ENCODE measurements at regions not wholly inside any gene's neighbourhood (a gene's known extent, or its start where the extent isn't known, plus 50 kb on each side); places are given as distances from the start of the nearest gene placed in this dataset.

DNA sequence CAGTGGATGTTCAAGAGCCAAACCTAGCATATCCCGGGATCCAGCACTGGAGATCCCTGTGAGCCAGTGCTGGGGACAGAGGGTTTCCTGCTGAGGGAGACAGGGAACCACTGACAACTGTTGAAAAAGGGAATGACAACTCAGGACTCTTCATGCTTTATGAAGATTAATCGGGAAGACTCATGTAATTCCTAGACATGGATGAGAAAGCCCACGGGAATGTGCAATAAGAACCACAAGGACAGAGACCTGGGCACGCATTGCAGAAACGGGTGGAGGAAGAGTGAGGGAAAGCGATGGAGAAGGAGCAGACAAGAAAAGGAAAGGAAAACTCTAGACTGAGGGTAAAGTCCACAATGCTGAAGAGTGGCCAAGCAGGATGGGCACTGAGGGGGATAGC is 296.0 kb downstream of the PCNX1 start:
- DNase-seq, result no peak

DNA sequence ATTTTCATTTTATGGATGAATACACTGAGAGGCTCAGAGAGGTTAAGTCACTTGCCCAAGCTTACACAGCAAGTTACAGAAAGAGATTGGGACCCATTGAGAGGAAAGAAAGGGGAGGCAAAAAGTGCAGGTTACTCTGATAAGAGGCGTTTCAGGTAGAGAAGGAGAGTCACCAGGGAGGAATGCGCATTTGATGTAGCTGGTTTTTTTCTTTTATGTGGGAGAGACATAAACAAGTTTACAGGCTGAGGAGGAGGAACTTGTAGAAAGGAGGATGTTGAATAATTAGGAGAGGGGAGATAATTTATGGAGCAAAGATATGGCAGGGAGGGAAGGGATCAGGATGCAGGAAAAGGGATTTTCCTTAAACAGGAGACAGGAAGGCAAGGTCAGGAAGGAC is 297.0 kb downstream of the PCNX1 start:
- no peak for DNase-seq

DNA sequence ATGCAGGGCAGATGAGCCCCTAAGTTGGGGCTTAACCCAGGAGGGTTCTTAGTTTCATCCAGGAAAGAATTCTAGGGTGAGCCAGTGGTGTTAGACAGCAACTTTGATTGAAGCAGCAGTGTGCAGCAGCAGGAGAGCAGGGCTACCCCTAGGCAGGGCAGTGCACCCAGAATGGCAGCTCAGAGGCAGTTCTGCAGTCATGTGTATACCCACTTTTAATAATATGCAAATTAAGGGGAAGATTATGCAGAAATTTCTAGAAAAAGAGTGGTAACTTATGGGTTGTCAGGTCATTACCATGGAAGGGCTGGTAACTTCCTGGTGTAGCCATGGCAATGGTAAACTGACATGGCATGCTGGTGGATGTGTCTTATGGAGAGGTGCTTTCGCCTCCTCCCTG is 297.5 kb downstream of the PCNX1 start:
- DNase-seq, result no peak

DNA sequence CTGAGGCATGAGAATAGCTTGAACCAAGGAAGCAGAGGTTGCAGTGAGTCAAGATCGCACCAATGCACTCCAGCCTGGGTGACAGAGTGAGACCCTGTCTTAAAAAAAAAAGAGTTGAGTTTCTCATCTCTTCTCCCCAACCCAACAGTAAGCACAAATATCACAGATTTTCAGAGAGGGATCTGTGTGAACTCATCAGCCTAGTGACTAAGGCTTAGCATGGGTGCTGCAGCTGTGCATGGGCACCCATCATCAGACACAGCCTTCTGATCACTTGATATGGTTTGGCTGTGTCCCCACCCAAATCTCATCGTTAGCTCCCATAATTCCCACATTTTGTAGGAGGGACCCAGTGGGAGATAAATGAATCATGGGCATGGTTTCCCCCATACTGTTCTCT is 298.9 kb downstream of the PCNX1 start:
- DNase-seq, result no peak

DNA sequence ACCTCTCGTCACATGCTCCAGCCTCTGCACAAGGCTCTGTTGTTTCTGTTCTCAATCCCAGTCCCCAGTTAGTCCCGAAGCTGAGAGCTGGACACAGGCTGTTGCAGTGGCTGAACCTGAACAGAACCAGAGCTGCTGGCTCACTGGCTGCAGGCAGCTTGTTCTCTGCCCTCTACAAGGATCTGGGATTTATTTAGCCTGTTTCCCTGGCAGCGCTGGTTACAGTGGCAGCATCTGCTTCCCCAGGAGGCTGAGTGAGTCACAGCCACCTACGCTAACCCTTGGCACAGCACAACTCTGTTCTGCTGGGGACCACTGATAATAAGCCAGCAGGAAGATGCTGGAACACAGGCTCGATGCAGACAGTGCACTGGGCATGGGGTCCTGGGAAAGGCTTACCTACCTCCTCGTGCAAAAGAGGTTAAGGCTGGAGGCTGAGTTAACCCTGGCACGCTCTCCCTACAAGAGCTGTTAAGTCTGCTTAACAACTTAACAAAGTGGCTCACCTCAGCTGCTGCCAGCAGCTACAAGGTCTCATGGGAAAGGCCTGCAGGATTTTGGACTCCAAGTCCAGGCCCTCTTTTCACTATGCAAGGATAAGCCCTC is 299.6 kb downstream of the PCNX1 start:
- no peak for DNase-seq

DNA sequence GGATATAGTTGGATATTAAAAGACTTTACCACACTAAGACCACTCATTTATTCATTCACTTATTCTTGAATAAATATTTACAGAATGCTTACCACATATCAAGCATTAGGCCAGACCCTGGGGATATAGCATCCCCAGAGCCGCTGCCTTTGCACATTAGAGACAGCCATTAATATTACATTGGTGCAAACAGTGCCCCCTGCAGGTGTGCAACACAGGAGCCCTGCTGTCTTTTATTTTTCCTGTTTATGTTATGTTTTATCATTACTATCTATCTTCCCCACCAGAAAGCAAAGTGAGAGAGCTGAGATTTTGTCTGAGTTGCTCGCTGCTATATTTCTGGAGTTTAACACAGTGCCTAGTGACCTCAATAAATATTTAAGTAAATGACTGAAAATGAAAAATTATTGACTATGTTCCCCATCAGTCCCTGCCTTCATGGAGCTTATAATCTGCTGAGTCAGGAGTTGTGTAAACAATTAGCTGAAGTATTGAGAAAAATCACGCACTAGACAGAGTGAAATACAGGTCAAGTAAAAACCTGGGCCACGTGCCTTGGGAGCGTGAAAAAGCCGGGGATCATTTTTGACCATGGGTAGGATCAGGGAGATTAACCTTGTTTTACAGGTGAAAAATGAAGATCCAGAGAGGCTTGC is 301.6 kb downstream of the PCNX1 start:
- DNase-seq, result no peak

DNA sequence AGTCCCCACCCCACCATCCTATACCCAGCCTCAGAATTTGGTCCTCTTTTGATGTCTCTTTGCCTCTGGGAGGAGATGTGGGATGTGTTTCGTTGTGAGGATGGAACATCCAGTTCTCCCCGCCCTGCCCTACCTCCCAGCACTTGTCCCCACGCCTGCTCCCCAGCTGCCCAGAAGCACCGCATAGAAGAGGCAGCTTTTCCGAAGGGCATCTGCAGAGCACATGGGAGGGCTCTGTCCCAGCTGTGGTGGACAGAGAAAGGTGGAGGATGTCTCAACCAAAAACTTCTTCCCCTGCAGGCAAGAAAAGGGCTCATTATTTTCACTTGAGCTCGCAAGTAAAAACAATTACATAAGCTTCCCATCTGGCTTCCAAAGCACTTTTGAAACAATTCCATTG is 302.6 kb downstream of the PCNX1 start:
- DNase-seq, result no peak

DNA sequence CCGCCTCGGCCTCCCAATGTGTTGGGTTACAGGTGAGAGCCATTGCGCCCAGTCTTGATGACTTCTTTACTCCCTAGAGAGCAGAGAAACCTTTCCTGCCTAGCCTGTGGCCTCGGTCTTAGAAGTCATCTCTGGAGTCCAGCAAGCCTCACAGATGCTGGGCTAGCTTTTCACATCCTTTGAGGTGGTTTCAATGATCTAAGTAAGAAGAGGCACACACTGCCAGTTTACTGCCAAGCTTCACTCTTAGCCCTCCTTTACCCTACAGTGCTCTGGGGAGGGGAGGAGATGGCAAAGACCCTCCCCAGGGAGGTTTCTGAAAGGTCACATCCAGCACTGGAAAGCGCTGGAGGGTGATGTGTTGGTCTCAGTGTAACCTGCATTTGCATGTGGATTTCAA is 304.8 kb downstream of the PCNX1 start:
- no peak for DNase-seq

DNA sequence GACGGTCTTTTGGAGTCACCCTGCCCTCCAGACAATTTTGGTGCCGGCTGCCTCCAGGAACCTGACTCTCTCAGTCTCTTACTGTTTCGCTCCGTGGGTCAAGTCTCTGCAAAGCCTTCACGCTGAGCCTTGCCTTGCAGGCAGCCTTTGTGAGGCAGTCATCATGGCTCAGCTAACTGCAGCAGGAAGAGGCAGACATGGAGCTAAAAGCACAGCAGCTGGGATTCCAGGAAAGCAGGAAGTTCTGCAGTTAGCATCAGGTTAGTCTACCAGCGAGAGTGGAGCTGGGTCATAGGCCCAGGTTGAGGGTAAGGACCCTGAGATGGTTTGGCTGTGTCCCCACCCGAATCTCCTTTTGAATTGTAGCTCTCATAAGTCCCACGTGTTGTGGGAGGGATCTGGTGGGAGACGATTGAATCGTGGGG is 305.4 kb downstream of the PCNX1 start:
- DNase-seq, result no peak

DNA sequence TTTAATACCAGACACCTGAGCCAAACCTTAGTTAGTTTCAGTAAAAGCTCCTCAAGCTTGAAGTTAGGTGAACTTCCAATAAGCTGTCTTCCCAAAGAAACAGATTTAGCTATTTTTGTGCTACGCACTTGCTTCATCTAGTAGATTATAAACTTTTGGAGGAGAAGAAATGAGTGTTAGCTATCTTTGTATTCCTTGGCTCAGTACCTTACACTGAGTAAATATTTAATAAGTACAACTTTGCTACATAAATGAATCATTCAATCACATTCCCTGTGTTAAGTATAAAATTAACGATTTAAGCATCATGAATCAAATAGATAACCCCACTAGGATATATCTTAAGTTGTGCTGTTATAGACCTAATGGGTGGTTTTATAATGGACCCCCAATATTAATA is 307.0 kb downstream of the PCNX1 start:
- no peak for DNase-seq

DNA sequence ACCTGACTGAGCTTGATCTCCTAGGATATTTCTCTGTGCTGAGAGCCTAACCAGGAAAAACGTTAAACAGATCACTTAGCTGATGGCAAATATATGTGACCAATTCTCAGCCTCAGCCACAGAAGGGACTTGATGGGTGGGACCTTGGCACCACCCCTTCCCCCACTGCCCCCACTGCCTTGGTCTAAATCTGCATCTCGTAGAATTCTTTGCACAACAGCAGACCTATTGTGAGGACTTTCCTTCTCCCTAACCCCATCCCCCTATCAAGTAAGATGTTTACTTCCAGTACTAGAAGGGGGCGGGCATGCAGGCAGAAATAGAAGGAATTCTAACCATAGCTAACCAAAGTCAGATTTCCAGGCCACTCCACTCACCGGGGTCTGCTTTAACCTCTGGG is 313.2 kb downstream of the PCNX1 start:
- no peak for DNase-seq

DNA sequence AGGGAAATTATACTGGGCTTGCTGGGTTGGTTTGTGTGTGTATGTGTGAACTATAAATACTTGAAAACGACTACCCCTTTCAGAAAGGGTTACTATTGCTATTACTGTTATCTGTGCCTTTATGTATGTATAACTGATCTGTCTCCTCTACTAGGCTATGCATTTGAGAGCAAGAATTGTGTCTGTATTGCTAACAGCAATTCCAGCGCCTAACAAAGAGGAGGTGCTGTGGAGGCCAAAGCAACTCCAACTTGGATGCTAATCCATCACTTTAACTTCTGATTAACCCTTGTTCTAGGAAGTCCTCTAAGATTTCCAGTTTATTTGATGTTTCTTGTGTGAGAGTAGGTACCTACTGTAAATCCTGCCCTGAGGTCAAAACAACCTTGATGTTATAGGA is 313.9 kb downstream of the PCNX1 start:
- no peak for DNase-seq

DNA sequence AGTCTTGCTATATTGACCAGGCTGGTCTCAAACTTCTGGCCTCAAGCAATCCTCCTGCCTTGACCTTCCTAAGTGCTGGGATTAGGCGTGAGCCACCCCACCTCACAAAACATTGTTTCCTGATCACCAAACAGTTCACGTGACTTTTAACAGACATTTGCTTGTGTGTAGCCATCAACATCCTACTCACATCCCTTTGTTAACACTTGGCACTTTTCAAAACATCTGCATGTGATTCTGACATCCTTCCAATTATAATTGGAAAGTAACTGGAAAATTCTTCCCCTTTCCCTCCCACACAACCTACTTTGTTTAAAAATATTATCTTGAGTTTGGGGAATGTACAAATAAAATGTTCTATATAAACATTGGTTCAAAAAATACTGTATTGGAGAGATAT is 317.9 kb downstream of the PCNX1 start:
- DNase-seq, result no peak

DNA sequence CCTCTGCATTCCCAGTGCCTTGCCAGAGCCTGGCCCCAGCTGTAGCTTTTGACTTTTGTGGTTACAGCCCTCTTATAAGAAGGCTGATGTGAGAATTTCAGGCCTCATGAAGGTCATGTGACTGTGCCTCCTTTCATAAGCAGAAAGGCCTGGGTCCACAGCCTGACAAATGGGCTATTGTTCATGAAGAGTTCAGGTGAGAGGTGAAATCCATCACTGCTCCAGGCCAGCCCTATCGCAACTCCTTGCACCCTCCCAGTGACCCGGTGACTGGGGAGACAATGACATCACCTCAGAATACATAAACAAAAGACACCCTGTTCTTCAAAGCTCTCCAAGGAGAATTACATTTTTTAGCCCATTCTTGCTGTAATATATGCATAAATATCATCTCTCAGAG is 321.5 kb downstream of the PCNX1 start:
- no peak for DNase-seq

DNA sequence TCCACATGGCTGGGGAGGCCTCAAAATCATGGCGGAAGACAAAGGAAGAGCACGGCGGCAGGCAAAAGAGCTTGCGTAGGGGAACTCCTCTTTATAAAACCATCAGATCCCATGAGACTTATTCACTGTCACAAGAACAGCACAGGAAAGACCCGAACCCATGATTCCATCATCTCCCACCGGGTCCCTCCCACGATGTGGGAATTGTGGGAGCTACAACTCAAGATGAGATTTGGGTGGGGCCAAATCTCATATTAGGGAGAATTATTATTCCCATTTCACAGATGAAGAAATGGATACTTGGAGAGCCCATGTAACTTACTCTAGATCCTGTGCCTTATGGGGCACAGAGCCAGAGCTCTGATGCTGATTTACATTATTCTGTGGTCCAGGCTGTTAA is 322.6 kb downstream of the PCNX1 start:
- DNase-seq, result no peak

DNA sequence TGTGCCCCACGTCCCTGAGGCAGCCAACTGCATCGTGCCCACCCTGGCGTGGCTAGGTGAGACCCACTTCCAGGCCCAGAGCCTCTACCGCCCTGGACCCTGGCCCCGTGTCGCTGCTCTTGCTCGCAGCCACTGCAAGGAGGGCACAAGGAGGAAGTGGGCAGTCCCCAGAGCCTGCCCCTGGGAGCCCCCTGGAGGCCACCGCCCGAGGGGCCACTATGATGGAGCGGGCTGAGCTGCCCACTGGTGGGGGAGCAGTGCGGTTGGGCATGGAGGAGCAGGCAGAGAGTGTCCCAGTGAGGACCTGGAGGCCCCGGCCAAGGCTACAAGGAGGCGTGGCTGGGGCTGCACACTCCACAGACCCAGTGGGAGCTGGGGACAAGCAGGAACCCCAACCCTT is 323.6 kb downstream of the PCNX1 start:
- no peak for DNase-seq

DNA sequence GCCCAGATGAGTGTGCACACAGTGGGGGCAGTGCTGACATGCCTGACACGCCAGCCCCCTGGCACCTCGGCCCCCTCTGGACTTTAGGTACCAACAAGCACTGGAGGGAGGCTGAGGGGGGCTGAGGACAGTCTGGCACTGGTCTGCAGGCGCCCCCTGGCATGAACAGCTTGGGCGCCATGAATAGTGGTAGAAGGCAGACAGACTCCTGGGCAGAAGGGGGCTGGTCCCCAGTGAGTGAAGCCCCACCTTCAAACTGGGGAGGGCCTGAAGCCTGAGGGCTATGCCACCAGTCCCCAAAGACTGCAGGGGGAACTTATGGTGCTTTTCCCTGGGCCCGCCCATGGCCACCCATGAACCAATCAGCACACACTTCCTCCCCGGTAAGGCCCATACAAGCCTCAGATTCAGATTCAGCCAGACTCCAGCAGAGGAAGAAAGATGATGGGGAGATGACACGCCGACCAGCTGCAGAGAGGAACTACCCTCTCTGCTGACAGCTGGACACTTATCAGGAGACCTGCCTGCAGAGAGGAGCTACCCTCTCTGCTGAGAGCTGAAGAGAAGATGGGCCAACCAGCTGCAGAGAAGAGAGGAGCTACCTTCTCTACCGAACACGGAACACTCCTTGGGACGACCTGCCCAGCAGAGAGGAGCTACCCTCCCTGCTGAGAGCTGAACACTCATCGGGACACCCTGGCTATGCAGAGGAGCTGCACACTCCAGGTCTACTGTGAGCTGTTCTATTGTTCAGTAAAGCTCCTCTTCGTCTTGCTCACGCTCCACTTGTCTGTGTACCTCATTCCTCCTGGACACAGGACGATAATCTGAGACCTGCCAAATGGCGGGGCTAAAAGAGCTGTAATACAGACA is 324.5 kb downstream of the PCNX1 start:
- no peak for DNase-seq

DNA sequence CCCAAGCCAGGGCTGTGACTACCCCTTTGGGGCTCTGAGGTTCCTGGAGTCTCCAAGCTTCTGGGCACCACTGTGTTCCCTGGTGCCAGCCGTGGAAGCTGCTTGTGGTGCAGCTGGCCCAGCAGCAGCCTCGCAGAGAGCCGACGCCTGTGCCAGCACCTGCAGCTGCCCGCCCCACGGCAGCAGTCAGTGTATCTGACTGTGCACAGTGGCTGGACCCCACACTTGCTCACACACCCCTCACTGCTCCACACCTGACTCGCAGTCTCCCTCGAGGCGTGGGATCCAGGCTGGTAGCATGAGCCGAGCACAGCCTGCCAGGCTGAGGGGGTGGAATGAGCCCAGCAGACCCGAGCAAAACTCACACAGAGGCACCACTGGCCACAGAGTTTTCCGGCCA is 325.2 kb downstream of the PCNX1 start:
- DNase-seq, result no peak

DNA sequence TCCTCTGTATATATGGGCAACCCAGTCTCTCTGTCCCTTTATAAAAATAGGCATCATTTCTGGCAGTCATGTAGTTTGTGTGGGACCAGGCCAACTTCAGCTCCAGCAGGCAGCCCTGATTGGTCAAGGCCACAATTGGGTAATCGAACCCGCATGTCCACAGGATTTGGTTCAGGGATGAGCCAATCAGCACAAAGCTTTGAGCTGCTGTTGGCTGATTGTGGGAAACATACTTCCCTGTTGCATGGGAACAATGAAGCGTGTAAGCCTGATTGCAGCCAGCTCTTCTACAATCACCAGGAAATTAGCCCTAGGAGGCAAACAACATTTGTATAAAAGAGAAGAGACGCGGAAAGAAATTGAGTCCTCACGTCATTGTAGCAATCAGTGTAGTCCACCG is 328.6 kb downstream of the PCNX1 start:
- no peak for DNase-seq

DNA sequence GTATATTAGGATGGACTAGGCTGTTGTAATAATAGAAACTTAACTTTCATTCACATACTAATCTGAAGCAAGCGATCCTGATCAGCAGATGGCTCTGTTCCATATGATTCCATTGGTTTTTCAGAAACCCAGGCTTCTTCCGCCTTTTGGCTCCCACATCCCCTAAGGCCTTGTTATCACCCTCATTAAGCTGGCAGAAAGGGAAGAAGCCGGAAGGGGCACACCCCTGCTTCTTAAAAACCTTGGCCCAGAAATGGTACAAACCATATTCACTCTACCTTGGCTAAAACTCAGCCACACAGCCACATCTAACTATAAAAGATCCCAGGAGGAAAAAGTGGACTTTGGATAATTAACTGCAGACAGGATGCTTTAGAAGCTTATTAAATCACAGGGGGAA is 329.2 kb downstream of the PCNX1 start:
- DNase-seq, result no peak

DNA sequence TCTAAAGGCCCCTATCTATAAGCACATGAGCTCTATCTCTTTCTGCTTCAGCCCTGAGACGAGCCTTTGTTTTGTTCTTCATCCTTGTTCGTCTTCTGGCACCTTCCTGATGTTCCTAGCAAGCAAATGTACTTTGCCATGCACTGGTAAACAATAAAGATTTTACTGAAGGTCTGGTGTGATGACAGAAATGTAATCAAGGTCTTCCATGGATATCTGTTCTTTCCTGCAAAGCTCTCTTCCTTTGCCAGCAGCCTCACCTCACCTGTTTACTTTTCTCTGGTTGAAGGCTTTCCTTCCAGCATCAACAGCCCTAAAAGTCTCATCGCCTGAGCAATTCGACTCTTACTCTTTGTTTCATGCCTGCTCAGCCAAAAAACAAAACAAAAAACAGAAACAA is 330.3 kb downstream of the PCNX1 start:
- no peak for DNase-seq

DNA sequence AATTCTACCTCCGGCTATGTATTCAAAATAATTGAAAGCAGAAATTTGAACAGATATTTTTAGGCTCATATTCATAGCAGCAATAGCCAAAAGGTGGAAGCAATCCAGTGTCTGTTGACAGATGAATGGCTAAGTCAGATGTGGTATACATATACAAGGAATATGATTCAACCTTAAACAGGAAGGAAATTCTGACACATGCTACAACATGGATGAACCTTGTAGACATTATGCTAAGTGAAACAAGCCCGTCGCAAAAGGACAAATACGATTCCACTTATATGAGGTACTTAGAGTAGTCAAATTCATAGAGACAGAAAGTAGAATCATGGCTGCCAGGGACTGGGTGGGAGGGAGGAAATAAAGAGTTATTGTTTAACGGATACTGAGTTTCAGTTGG is 331.6 kb downstream of the PCNX1 start:
- no peak for DNase-seq

DNA sequence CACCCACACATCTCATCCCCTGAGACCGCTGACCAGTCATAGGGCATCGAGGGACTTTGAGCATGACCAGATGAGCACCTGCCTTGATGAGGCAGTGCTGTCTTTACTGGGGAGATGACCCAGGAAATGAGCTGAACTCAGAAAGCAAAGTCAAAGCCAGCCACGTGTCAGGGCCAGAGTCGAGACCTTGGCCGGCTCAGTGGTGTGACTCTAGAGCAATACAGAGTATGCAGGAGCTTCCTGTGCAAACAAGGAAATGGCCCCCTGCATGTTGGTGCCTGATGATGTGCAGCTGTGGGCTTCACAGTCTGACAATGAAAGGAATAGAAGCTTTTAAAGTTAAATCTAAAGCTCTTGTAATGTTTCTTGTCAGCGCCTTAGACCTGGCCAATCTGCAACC is 332.9 kb downstream of the PCNX1 start:
- no peak for DNase-seq

DNA sequence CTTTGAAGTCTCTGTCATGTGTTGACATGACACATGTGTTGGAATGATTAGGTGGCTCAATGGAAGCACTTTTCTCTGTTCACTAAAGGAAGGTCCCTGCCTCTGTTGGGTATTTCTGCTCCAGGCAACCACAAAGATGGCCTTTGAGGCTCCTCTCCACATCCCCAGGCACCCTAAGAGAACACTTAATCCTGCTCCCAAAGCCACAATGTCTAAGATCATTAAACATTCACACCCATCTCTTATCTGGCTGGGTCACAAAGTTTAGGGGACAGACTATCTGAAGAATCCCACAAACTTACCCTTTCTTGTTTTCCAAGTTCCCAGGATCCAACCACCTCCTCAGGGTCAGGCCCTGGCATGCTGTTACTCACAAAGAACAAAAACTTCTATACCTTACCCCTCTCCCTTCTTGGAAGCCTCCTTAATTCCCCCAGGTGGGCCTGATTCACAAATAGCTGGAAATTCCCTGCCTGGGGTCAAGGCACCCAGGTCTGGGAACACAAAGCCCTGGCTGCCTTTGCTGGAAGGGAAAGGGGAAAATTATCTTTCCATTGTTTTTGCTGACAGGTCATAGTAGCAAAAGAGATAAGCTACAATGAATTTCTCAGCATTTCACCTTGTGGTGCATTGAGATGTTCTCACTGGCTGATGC is 333.7 kb downstream of the PCNX1 start:
- DNase-seq, result no peak

Data from NCI-H526 (cell line).